Upper lobe of right lung (tissue), 1 donor: ENCODE measurements at regions not wholly inside any gene's neighbourhood (a gene's known extent, or its start where the extent isn't known, plus 50 kb on each side); places are given as distances from the start of the nearest gene placed in this dataset.

ENCODE experiments used
- ATAC-seq: fragments of 200-7000 bp; cut with Tn5 transposase; one replicate; pipeline ENCODE4 v1.9.1; 2020; ENCODE audit warnings: mild to moderate bottlenecking, moderate library complexity
- DNase-seq: peaks from one replicate; pipeline ENCODE4 v3.0.0-alpha.2; 2020
- H3K27ac ChIP-seq: fragments of 200-600 bp; one replicate; pipeline ENCODE4 v1.8.0; 2022
- H3K27me3 ChIP-seq: fragments of 200-600 bp; one replicate; pipeline ENCODE4 v1.8.0; 2022; ENCODE audit warnings: mild to moderate bottlenecking
- H3K36me3 ChIP-seq: fragments of 200-600 bp; one replicate; pipeline ENCODE4 v1.8.0; 2022
- H3K4me1 ChIP-seq: fragments of 200-600 bp; one replicate; pipeline ENCODE4 v1.8.0; 2022
- H3K4me3 ChIP-seq: fragments of 200-600 bp; one replicate; pipeline ENCODE4 v1.8.0; 2022; ENCODE audit warnings: mild to moderate bottlenecking
- H3K9me3 ChIP-seq: fragments of 200-600 bp; one replicate; pipeline ENCODE4 v1.8.0; 2022
- CTCF ChIP-seq: fragments of 200-600 bp; IDR thresholded peaks from one replicate; pipeline ENCODE4 v1.8.0; 2022; ENCODE audit warnings: antibody characterized with exemption
- intact Hi-C: fragments of 100-400 bp; cut with DNase I; formaldehyde crosslinking; loops from one replicate; pipeline ENCODE4 v1.11.0; 2022
- donor health status: DM: no; HTN: yes; CAD: no; lungs with severe emphysema.

GRCh38 chr10:30546511-30546910 is 83.0 kb downstream of the LYZL2 start:
- Histone ChIP-seq H3K27me3 (no peaks in the 10 kb centered on the region), H3K9me3 (no peaks in the 10 kb centered on the region), H3K4me3 (no peak overlapping the region), H3K36me3 (no peaks in the 10 kb centered on the region), H3K4me1 (no peaks in the 10 kb centered on the region), H3K27ac (no peak overlapping the region)
- no peak for TF ChIP-seq CTCF
- intact Hi-C loops = no loop called here
- DNase-seq (no peak), ATAC-seq (no peak)

GRCh38 chr10:30542895-30543288 is 86.7 kb downstream of the LYZL2 start:
- no peak for ATAC-seq
- Histone ChIP-seq H3K27me3 (no peaks in the 10 kb centered on the region), H3K27ac (no peak overlapping the region), H3K9me3 (no peaks in the 10 kb centered on the region), H3K4me3 (no peak overlapping the region), H3K36me3 (no peaks in the 10 kb centered on the region), H3K4me1 (peaks cover 2% of the 10 kb centered on the region)
- no peak for TF ChIP-seq CTCF
- intact Hi-C loops = no loop called here
- DNase-seq = no peak

- Histone ChIP-seq H3K27ac (peak overlapping the region; percentile 1), H3K9me3 (no peaks in the 10 kb centered on the region), H3K27me3 (no peaks in the 10 kb centered on the region), H3K4me3 (no peak overlapping the region), H3K4me1 (peaks cover 8% of the 10 kb centered on the region), H3K36me3 (no peaks in the 10 kb centered on the region)
- ATAC-seq = peak; percentile 69
- no peak for DNase-seq
- no peak for TF ChIP-seq CTCF
- intact Hi-C loops = no loop called here
Observed at GRCh38 chr10:30542001-30542894, 87.3 kb downstream of the LYZL2 start.

GRCh38 chr10:30540276-30540675 is 89.3 kb downstream of the LYZL2 start:
- no peak overlapping the region for H3K4me3 ChIP-seq
- ATAC-seq = no peak
- TF ChIP-seq CTCF = no peak
- H3K27me3 ChIP-seq = no peaks in the 10 kb centered on the region
- H3K36me3 ChIP-seq = no peaks in the 10 kb centered on the region
- H3K27ac ChIP-seq = no peak overlapping the region
- DNase-seq = no peak
- intact Hi-C loops = no loop called here
- no peaks in the 10 kb centered on the region for H3K9me3 ChIP-seq
- peaks cover 17% of the 10 kb centered on the region for H3K4me1 ChIP-seq

GRCh38 chr10:30538086-30538485 is 91.5 kb downstream of the LYZL2 start:
- no peak for TF ChIP-seq CTCF
- intact Hi-C loops = loop anchor here (10.0 kb wide), 1 partner anchor 123 kb away; no protein-coding TSS in a partner anchor
- Histone ChIP-seq H3K4me1 (peaks cover 17% of the 10 kb centered on the region), H3K27ac (peak overlapping the region; percentile 49), H3K27me3 (no peaks in the 10 kb centered on the region), H3K36me3 (no peaks in the 10 kb centered on the region), H3K9me3 (no peaks in the 10 kb centered on the region), H3K4me3 (no peak overlapping the region)
- no peak for DNase-seq
- no peak for ATAC-seq
